Suppressor macrophage treated with lipopolysaccharide for 4 hours (primary cell): ENCODE measurements at regions not wholly inside any gene's neighbourhood (a gene's known extent, or its start where the extent isn't known, plus 50 kb on each side); places are given as distances from the start of the nearest gene placed in this dataset.
A peak's percentile ranks its signal among the peaks of the same experiment; 100 is the strongest.

Source experiments
- DNase-seq: peaks from one replicate; pipeline ENCODE4 v3.0.0-alpha.2; 2020

DNA sequence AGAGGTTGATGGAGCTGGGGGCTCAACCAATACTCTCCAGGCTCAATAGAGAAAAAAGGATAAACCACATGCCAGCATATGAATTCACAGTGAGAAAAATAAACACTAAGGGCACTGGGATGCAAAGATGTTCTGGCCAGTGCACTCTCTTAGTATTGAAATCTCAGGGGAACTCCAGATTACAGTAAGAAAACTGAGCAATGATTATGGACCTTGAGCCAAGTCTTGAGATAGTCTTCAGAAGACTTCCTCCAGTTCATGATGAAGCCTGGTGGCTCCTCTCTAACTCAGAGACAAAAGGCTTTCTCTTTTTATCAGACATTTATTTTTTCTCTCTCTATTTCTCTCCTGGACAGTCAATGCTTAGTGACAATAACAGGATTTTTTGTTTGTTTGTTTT lies 139.8 kb upstream of the SPEF2 start:
- DNase-seq, result peak; percentile 35

- no peak for DNase-seq
Observed at GRCh38 chr5:35477321-35477720, 140.3 kb upstream of the SPEF2 start.

DNA sequence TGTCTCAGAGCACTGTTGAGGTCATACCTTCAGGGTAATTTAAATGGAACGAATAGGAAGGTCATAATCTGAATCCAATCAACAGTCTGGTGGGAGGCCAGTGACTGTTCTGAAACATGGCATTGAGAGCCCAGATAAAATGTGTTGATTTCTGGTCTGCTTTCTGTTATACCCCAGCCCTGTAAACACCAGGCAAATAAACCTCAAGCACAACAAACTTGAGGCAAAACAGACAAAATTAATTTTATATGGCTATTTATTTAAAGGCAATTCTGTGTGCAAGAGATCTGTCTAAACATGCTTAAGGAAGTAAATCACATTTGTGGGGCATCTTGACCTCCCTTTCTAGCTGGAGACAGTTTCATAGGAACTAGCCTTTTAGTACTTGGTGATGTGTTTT lies 140.9 kb upstream of the SPEF2 start:
- no peak for DNase-seq

DNA sequence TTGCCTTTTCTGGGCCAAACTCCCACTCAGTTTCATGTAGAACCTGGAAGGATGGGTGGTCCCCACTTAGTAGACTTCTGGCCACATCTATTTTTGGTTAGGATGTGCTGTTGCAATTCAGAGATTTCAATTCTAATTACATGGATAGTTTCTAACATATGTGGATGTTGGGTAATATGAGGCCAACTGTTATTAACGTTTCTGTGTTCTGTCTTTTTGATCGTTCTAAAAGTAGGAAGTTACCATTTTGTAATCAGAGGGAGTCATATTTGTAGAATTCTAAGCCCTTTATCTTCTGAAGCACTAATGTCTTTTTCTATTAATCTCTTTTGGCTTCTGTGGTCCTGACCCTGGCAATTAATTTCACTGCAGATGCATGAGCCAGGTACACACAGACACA lies 141.6 kb upstream of the SPEF2 start:
- peak; percentile 58 for DNase-seq

- no peak for DNase-seq
Observed at GRCh38 chr5:35473589-35473988, 144.1 kb upstream of the SPEF2 start.

DNA sequence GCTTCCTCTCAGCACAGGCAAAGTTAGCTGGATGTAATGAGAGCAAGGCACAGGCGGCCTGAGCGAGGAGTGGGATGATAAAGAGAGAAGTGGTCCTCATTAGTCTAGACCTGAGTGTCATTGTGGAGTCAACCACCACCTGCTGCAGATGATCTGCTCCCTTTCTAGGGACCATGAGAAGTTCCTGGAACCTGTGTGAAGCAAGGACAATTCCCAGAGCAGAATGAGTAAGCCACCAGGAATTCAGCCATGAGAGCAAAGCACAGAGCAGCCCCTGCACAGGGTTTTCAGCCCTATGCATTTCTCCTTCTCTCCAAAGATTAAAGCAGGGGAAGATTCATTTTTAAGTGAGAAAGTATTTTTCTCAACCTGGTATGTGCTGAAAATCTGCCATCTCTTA lies 146.8 kb upstream of the SPEF2 start:
- no peak for DNase-seq

DNA sequence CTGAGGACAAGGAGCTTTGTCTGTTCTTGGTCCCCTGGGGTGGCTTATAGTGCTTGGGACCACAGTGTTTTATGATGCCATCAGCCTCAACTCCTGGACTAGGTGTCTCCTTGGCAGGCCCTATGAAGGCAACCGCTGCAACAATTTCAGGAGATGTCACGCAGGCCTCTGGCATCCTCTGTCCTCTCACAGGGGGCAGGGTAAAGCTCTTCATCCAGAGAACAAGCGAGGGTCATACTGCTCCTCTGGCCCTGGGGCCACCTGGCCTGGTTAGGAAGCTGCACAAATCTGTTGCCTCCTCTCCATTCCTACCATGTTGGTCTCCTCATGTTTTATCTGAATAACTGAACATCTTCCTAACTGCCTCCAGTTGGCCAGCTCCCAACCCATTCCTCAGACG lies 148.9 kb upstream of the SPEF2 start:
- DNase-seq, result no peak

- DNase-seq, result no peak
Observed at GRCh38 chr5:35466746-35467145, 150.9 kb upstream of the SPEF2 start.

DNA sequence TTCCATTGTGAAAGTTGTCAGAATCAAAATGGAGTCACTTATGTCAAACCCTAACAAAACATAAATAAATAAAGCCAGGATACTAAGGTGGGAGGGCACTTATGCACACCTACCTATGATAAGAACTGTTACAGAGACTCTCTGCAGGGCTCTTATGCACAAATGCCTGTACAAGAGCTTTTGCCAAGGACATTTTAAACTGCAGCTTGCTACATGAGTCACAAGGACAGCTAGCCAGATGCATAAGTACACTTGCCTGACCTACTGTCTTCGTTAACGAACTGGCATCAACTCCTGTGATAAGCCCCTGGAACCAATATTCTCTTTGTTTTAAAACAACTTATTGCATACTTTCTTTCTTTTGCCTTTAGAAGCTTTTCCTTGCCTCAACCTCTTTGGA lies 152.9 kb upstream of the SPEF2 start:
- DNase-seq, result no peak

- no peak for DNase-seq
Observed at GRCh38 chr5:35461530-35461929, 156.1 kb upstream of the SPEF2 start.

GRCh38 chr5:35458824-35459207 lies 158.8 kb upstream of the SPEF2 start:
- no peak for DNase-seq

- DNase-seq, result no peak
Observed at GRCh38 chr5:35457912-35458823, 159.5 kb upstream of the SPEF2 start.

DNA sequence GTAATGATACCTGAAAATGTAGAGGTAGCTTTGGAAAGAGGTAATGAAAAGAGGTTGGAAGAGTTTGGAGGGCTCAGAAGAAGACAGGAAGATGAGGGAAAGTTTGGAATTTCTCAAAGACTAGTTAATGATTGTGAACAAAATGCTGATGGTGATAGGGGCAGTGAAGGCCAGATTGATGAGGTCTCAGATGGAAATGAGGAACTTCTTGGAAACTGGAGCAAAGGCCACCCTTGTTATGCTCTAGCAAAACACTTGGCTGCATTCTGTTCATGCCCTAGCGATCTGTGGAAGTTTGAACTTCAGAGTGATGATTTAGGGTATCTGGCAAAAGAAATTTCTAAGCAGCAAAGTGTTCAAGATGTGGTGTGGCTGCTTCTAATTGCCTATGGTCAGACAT lies 161.2 kb upstream of the SPEF2 start:
- no peak for DNase-seq

GRCh38 chr5:35454011-35454525 lies 163.6 kb upstream of the SPEF2 start:
- DNase-seq, result no peak

GRCh38 chr5:35443803-35444595 lies 173.7 kb upstream of the SPEF2 start:
- DNase-seq, result no peak

DNA sequence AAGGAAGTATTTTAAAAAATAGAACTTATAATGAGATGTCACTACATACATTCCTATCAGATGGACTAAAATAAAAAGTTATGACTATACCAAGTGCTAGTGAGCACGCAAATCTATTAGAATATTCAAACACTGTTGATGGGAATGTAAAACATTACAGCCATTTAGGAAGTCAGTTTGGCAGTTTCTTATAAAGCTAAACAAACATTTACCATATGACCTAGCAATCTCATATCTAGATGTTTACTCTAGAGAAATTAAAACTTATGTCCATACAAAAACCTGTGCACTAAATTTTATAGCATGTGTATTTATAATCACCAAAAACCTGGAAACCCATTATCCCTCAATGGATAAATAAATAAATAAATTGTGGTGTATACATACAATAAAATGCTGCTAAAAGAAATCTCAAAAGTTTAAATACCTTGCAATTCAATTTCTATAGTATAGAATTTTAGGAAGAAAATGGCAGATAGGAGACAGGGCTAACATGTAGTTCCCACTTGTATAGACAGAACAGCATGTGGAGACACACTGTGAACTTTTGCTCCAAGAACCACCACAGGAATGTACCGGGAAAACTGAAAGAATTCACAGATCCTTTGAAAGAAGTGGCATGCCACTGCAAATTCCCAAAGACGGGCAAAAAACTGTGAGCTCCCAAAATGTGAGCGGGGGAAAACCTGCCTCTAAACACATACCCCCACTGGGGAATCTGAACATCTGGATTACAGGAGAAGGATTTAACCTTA lies 174.6 kb upstream of the SPEF2 start:
- no peak for DNase-seq

GRCh38 chr5:35440409-35440808 lies 177.3 kb upstream of the SPEF2 start:
- DNase-seq, result no peak

DNA sequence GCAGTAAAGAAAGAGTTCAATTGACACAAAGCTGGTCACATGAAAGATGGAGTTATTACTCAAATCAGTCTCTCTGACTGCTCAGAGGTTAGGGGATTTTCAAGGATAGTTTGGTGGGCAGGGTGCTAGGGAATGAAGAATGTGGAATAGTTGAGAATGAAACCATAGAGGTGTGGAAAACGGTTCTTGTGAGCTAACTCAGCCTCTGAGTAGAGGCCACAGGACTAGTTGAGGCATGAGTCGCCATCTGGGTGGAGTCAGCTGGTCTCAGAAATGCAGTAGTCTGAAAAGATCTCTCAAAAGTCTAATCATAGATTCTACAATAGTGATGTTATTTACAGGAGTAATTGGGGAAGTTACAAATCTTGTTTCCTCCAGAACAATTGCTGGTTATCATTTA lies 178.9 kb upstream of the SPEF2 start:
- peak; percentile 45 for DNase-seq

GRCh38 chr5:35438288-35438687 lies 179.4 kb upstream of the SPEF2 start:
- no peak for DNase-seq

- DNase-seq, result peak; percentile 72
Observed at GRCh38 chr5:35436400-35437057, 181.1 kb upstream of the SPEF2 start.

GRCh38 chr5:35430381-35431162 lies 187.1 kb upstream of the SPEF2 start:
- no peak for DNase-seq

GRCh38 chr5:35420200-35420599 lies 189.9 kb upstream of the PRLR start:
- no peak for DNase-seq
